Upper lobe of left lung (tissue), 6 donors: ENCODE measurements at regions not wholly inside any gene's neighbourhood (a gene's known extent, or its start where the extent isn't known, plus 50 kb on each side); places are given as distances from the start of the nearest gene placed in this dataset.

Experiments used
- ATAC-seq, 2 donors: fragments of 200-7000 bp; cut with Tn5 transposase; one replicate each; pipeline ENCODE4 v1.9.1; 2022; ENCODE audit warnings: mild to moderate bottlenecking in 2 of 2, moderate library complexity in 2 of 2; ENCODE audit not compliant: low FRiP score in 2 of 2
- DNase-seq, 2 donors: peaks; one replicate each; pipeline ENCODE4 v3.0.0-alpha.2; 2019 to 2020
- H3K27ac ChIP-seq, 4 donors: fragments of 200-600 bp; sonication (generic); one replicate each; pipeline ENCODE4 v1.5.1; 2016 to 2019
- H3K27me3 ChIP-seq, 4 donors: fragments of 200-600 bp; sonication (generic); one replicate each; pipeline ENCODE4 v1.5.1; 2017 to 2019
- H3K36me3 ChIP-seq, 4 donors: fragments of 200-600 bp; sonication (generic); one replicate each; pipeline ENCODE4 v1.5.1; 2016 to 2019
- H3K4me1 ChIP-seq, 4 donors: fragments of 200-600 bp; sonication (generic); one replicate each; pipeline ENCODE4 v1.5.1; 2018 to 2019
- H3K4me3 ChIP-seq, 4 donors: fragments of 200-600 bp; sonication (generic); one replicate each; pipeline ENCODE4 v1.5.1; 2017 to 2019; ENCODE audit warnings: mild to moderate bottlenecking in 2 of 4, moderate library complexity in 1 of 4
- H3K9me3 ChIP-seq, 4 donors: fragments of 200-600 bp; sonication (generic); one replicate each; pipeline ENCODE4 v1.5.1; 2018 to 2019
- CTCF ChIP-seq, 6 experiments: fragments of 450-650 bp in 4 of 6; fragments of 200-600 bp in 2 of 6; sonication (generic) in 2 of 6; IDR thresholded peaks; one replicate each; pipeline ENCODE4 v1.5.1; 2016 to 2019; ENCODE audit warnings: antibody characterized with exemption in 6 of 6
- EP300 ChIP-seq, 4 donors: sonication (generic); formaldehyde crosslinking; IDR thresholded peaks; one replicate each; pipeline ENCODE4 v1.5.1; 2017; ENCODE audit warnings: antibody characterized with exemption in 4 of 4, control low read depth in 2 of 4
- POLR2A ChIP-seq, 4 donors: fragments of 450-650 bp; IDR thresholded peaks; one replicate each; pipeline ENCODE4 v1.5.1; 2016 to 2017; ENCODE audit warnings: antibody characterized with exemption in 4 of 4, mild to moderate bottlenecking in 2 of 4
- POLR2AphosphoS5 ChIP-seq, 2 donors: sonication (generic); formaldehyde crosslinking; IDR thresholded peaks; one replicate each; pipeline ENCODE4 v1.5.1; 2017; ENCODE audit warnings: antibody characterized with exemption in 2 of 2
- WGBS, 2 donors: methylation state at CpG; one replicate each; pipeline ENCODE4 v1.1.5; 2017 to 2018; 5-methylcytosine and 5-hydroxymethylcytosine counted together
- donor health status: DM: no; HTN: no; CAD: no; lungs with moderate emphysema.
- donor health status: DM: no; HTN: yes; CAD: no; lungs with severe emphysema.

- ATAC-seq (no peak), DNase-seq (no peak)
- 35 to 57% methylated on average over 1 of the region's 1 CpG for WGBS, 2 donors
- H3K4me1 ChIP-seq = no peaks in the 10 kb centered on the region
- no peaks in the 10 kb centered on the region for H3K27me3 ChIP-seq
- no peak overlapping the region for H3K27ac ChIP-seq
- TF ChIP-seq POLR2A (IDR thresholded peaks at IDR 0.05) = no peak
- no peak for TF ChIP-seq EP300 (IDR thresholded peaks at IDR 0.05)
- no peak for TF ChIP-seq POLR2AphosphoS5 (IDR thresholded peaks at IDR 0.05)
- no peak for TF ChIP-seq CTCF (IDR thresholded peaks at IDR 0.05)
- H3K36me3 ChIP-seq = no peaks in the 10 kb centered on the region
- no peaks in the 10 kb centered on the region for H3K9me3 ChIP-seq
- no peak overlapping the region for H3K4me3 ChIP-seq
These were observed 1608.9 kb upstream of the TENM3 start for GRCh38 chr4:180634306-180634705.

GRCh38 chr4:180635281-180635680 lies 1607.9 kb upstream of the TENM3 start:
- H3K27me3 ChIP-seq = no peaks in the 10 kb centered on the region
- H3K4me1 ChIP-seq = no peaks in the 10 kb centered on the region
- 72 to 86% methylated on average over 6 to 8 of the region's 8 CpGs for WGBS, 2 donors
- no peaks in the 10 kb centered on the region for H3K36me3 ChIP-seq
- H3K27ac ChIP-seq = no peak overlapping the region
- no peaks in the 10 kb centered on the region for H3K9me3 ChIP-seq
- DNase-seq (no peak), ATAC-seq (no peak)
- no peak overlapping the region for H3K4me3 ChIP-seq
- TF ChIP-seq CTCF (IDR thresholded peaks at IDR 0.05) (no peak), POLR2AphosphoS5 (IDR thresholded peaks at IDR 0.05) (no peak), EP300 (IDR thresholded peaks at IDR 0.05) (no peak), POLR2A (IDR thresholded peaks at IDR 0.05) (no peak)

- ATAC-seq (no peak), DNase-seq (no peak)
- WGBS, 2 donors = 51% methylated on average over 4 of the region's 4 CpGs
- Histone ChIP-seq H3K9me3 (no peaks in the 10 kb centered on the region), H3K4me3 (no peak overlapping the region), H3K27ac (no peak overlapping the region), H3K36me3 (no peaks in the 10 kb centered on the region), H3K27me3 (no peaks in the 10 kb centered on the region), H3K4me1 (no peaks in the 10 kb centered on the region)
- TF ChIP-seq CTCF (IDR thresholded peaks at IDR 0.05) (no peak), POLR2AphosphoS5 (IDR thresholded peaks at IDR 0.05) (no peak), POLR2A (IDR thresholded peaks at IDR 0.05) (no peak), EP300 (IDR thresholded peaks at IDR 0.05) (no peak)
These were observed 1606.4 kb upstream of the TENM3 start for GRCh38 chr4:180636696-180637404.

- H3K9me3 ChIP-seq = no peaks in the 10 kb centered on the region
- TF ChIP-seq POLR2AphosphoS5 (IDR thresholded peaks at IDR 0.05) = no peak
- no peak for TF ChIP-seq EP300 (IDR thresholded peaks at IDR 0.05)
- TF ChIP-seq POLR2A (IDR thresholded peaks at IDR 0.05) = no peak
- TF ChIP-seq CTCF (IDR thresholded peaks at IDR 0.05) = no peak
- WGBS, 2 donors = 73 to 80% methylated on average over 5 of the region's 5 CpGs
- H3K4me3 ChIP-seq = no peak overlapping the region
- no peak for ATAC-seq
- DNase-seq = no peak
- H3K27me3 ChIP-seq = no peaks in the 10 kb centered on the region
- H3K36me3 ChIP-seq = no peaks in the 10 kb centered on the region
- H3K27ac ChIP-seq = no peak overlapping the region
- no peaks in the 10 kb centered on the region for H3K4me1 ChIP-seq
These were observed 1605.6 kb upstream of the TENM3 start for GRCh38 chr4:180637616-180638015.

GRCh38 chr4:180640193-180640592 lies 1603.0 kb upstream of the TENM3 start:
- Histone ChIP-seq H3K36me3 (no peaks in the 10 kb centered on the region), H3K27me3 (no peaks in the 10 kb centered on the region), H3K9me3 (no peaks in the 10 kb centered on the region), H3K4me1 (no peaks in the 10 kb centered on the region), H3K4me3 (no peak overlapping the region), H3K27ac (no peak overlapping the region)
- DNase-seq (no peak), ATAC-seq (no peak)
- WGBS, 2 donors = 59 to 64% methylated on average over 2 of the region's 2 CpGs
- TF ChIP-seq POLR2AphosphoS5 (IDR thresholded peaks at IDR 0.05) = no peak
- TF ChIP-seq POLR2A (IDR thresholded peaks at IDR 0.05) = no peak
- TF ChIP-seq EP300 (IDR thresholded peaks at IDR 0.05) = no peak
- TF ChIP-seq CTCF (IDR thresholded peaks at IDR 0.05) = no peak
